NB4 (cell line): ENCODE measurements at regions not wholly inside any gene's neighbourhood (a gene's known extent, or its start where the extent isn't known, plus 50 kb on each side); places are given as distances from the start of the nearest gene placed in this dataset.

ENCODE experiments used
- CTCF ChIP-seq: IDR thresholded peaks from one replicate; pipeline ENCODE4 v1.5.1; 2012; ENCODE audit warnings: low read depth, low read length
- MAX ChIP-seq: IDR thresholded peaks from 2 replicates; pipeline ENCODE4 v1.6.1; 2011; ENCODE audit warnings: low read depth, low read length
- MYC ChIP-seq: IDR thresholded peaks from 2 replicates; pipeline ENCODE4 v1.6.1; 2011; ENCODE audit warnings: low read depth, low read length
- POLR2A ChIP-seq: IDR thresholded peaks from 2 replicates; pipeline ENCODE4 v1.6.1; 2011; ENCODE audit warnings: mild to moderate bottlenecking; ENCODE audit not compliant: insufficient read length; ENCODE audit errors: extremely low read depth

DNA sequence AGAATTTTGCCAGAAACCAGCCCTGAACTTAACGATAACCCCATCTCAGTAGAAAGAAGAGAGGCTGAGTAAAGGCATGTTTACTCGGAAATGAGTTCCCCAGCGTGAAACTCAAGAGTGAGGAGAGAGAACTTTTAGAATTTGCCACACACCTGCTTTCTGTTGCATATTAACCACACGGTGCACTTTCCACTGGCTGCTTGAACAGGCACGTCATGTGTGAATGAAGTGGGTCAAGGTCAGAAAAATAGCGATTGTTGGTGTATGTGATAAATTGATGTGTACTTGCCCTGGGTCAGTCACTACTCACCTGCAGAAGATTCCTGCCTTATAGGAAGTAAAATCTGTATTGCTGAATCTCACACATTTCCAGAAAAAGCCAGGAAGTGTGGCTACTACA is 395.7 kb downstream of the TRIML1 start:
- TF ChIP-seq CTCF (no peak), POLR2A (no peak), MAX (no peak), MYC (no peak)
